B cell (primary cell): ENCODE measurements at regions not wholly inside any gene's neighbourhood (a gene's known extent, or its start where the extent isn't known, plus 50 kb on each side); places are given as distances from the start of the nearest gene placed in this dataset.
"Not testable (repeated sequence)": the region's sequence is repeated elsewhere in the genome, so short reads cannot be mapped to it uniquely, and the experiment has no call there.

Source experiments
- EZH2 ChIP-seq: IDR thresholded peaks from 2 replicates; pipeline ENCODE4 v1.6.1; 2012; ENCODE audit warnings: borderline replicate concordance, low read depth, mild to moderate bottlenecking, moderate library complexity, low read length; ENCODE audit not compliant: insufficient read depth, poor library complexity, severe bottlenecking
- TF ChIP-seq, protein P1 (sequence below): fragments of 200-600 bp; IDR thresholded peaks from one replicate; pipeline ENCODE4 v1.8.0; 2022; ENCODE audit warnings: antibody characterized with exemption, mild to moderate bottlenecking

GRCh38 chr6:156584121-156584520, 193.1 kb upstream of the ARID1B start:
- TF ChIP-seq, protein P1, sequence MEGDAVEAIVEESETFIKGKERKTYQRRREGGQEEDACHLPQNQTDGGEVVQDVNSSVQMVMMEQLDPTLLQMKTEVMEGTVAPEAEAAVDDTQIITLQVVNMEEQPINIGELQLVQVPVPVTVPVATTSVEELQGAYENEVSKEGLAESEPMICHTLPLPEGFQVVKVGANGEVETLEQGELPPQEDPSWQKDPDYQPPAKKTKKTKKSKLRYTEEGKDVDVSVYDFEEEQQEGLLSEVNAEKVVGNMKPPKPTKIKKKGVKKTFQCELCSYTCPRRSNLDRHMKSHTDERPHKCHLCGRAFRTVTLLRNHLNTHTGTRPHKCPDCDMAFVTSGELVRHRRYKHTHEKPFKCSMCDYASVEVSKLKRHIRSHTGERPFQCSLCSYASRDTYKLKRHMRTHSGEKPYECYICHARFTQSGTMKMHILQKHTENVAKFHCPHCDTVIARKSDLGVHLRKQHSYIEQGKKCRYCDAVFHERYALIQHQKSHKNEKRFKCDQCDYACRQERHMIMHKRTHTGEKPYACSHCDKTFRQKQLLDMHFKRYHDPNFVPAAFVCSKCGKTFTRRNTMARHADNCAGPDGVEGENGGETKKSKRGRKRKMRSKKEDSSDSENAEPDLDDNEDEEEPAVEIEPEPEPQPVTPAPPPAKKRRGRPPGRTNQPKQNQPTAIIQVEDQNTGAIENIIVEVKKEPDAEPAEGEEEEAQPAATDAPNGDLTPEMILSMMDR: not testable (repeated sequence)
- not testable (repeated sequence) for TF ChIP-seq EZH2
